Progenitor cell of endocrine pancreas (in vitro differentiated cells): ENCODE measurements at regions not wholly inside any gene's neighbourhood (a gene's known extent, or its start where the extent isn't known, plus 50 kb on each side); places are given as distances from the start of the nearest gene placed in this dataset.

Experiments
- DNase-seq: peaks from one replicate; pipeline ENCODE4 v3.0.0; 2021; ENCODE audit warnings: low spot score; ENCODE audit not compliant: unreplicated experiment
- H3K27ac Mint-ChIP-seq: 2 replicates; pipeline ENCODE4 v1.8.0; 2021; ENCODE audit warnings: mild to moderate bottlenecking, moderate library complexity, mixed read lengths
- H3K27me3 Mint-ChIP-seq: 2 replicates; pipeline ENCODE4 v1.8.0; 2021; ENCODE audit warnings: mixed read lengths
- H3K36me3 Mint-ChIP-seq: 2 replicates; pipeline ENCODE4 v1.8.0; 2022; ENCODE audit warnings: mixed read lengths; ENCODE audit not compliant: insufficient read depth
- H3K4me1 Mint-ChIP-seq: 2 replicates; pipeline ENCODE4 v1.8.0; 2021; ENCODE audit warnings: low read depth, mixed read lengths
- H3K4me3 Mint-ChIP-seq: 2 replicates; pipeline ENCODE4 v1.8.0; 2021; ENCODE audit warnings: low read depth, mild to moderate bottlenecking, moderate library complexity, mixed read lengths
- H3K9me3 Mint-ChIP-seq: 2 replicates; pipeline ENCODE4 v1.8.0; 2021; ENCODE audit warnings: low read depth, mixed read lengths
- TF ChIP-seq, protein P1 (sequence below): fragments of 200-600 bp; sonication (generic); IDR thresholded peaks from one replicate; pipeline ENCODE4 v1.5.0; 2021; ENCODE audit warnings: antibody characterized with exemption, mild to moderate bottlenecking; ENCODE audit not compliant: unreplicated experiment

DNA sequence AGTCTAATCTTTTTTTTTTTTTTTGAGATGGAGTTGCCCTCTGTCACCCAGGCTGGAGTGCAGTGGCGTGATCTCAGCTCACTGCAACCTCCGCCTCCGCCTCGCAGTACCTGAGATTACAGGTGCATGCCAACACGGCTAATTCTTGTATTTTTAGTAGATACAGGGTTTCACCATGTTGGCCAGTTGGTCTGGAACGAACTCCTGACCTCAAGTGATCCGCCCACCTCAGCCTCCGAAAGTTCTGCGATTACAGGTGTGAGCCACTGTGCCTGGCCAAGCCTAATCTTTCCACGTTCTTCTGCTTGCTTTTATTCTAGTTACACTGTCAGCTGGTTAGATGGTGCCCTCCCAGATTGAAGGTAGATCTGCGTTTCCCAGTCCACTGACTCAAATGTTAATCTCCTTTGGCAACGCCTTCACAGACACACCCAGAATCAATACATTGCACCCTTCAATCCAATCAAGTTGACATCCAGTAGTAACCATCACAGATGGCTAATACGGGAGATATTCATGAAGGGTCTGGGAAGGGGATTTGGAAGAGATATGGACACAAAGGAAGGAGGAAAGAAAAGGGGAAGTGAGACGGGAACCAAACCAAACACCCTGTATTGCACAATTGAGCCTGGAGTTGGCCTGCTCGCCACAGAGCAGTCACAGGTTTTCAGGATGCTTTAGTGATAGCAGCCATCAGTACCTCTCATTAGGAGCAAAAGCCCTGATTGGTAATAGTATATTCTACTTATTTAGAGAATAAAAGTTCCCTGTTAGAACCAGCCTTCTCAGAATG is 229.8 kb downstream of the PIK3C3 start:
- no peak overlapping the region for H3K27ac Mint-ChIP-seq
- H3K36me3 Mint-ChIP-seq: peaks cover 18% of the 10 kb centered on the region
- no peak overlapping the region for H3K4me3 Mint-ChIP-seq
- peaks cover 16% of the 10 kb centered on the region for H3K9me3 Mint-ChIP-seq
- no peaks in the 10 kb centered on the region for H3K27me3 Mint-ChIP-seq
- DNase-seq: no peak
- TF ChIP-seq, protein P1, sequence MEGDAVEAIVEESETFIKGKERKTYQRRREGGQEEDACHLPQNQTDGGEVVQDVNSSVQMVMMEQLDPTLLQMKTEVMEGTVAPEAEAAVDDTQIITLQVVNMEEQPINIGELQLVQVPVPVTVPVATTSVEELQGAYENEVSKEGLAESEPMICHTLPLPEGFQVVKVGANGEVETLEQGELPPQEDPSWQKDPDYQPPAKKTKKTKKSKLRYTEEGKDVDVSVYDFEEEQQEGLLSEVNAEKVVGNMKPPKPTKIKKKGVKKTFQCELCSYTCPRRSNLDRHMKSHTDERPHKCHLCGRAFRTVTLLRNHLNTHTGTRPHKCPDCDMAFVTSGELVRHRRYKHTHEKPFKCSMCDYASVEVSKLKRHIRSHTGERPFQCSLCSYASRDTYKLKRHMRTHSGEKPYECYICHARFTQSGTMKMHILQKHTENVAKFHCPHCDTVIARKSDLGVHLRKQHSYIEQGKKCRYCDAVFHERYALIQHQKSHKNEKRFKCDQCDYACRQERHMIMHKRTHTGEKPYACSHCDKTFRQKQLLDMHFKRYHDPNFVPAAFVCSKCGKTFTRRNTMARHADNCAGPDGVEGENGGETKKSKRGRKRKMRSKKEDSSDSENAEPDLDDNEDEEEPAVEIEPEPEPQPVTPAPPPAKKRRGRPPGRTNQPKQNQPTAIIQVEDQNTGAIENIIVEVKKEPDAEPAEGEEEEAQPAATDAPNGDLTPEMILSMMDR: no peak
- no peaks in the 10 kb centered on the region for H3K4me1 Mint-ChIP-seq

DNA sequence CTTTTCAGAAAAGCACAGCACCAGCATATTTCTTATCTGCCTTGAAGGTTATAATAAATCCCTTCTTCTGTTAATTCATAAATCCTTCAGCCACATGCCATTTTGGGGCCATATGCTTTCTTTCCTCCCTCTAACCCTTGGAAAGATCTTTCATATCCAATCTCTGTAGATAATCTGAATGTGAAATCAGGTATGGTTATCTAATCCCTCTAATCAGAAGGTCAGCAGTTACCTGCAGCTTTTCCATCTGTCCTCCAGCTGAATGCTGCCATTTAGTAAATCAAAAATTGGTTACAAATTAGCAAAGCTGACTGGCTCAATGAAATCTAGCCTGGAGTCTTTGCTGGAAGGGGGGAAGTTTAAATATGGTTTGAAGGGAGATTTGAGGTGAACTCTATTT is 230.5 kb downstream of the PIK3C3 start:
- no peak for DNase-seq

DNA sequence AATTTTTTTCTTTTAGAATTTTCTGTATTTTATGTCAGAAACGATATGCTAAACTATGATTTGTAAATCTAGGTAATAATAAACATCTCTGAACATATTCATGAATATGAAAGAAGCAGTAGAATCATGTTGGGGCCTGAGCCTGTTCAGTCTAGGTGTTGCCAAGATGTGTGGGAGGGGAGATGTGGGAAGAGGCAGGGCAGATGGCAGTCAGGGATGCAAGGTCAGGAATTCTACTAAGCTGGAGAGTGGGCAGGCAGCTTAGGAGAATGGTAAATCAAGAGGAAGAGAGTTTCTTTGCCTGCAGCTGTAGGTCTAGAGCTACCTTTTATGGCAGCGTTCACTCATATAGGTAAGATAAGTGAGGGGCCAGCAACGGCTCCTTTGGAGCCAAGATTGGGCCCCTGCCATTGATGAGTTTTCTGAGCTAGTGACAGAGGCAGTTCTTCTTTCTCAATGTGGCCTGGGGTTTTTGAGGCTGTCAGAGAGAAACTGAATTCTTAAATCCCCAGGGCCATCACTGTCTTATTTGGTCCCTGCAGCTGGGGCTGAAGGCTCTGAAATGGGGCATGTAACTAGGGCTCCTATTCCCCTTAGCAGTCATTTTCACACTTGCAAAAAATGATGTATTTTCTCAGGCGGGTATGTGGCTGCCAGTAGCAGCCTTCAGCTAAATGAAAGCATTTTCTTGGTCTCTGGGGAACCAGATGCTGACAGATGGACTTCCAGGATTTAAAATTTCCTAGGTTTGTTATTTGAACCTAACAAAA is 232.8 kb downstream of the PIK3C3 start:
- Mint-ChIP-seq H3K9me3 (peaks cover 21% of the 10 kb centered on the region), H3K27ac (no peak overlapping the region), H3K4me3 (no peak overlapping the region), H3K4me1 (peaks cover 6% of the 10 kb centered on the region), H3K27me3 (no peaks in the 10 kb centered on the region), H3K36me3 (peaks cover 23% of the 10 kb centered on the region)
- DNase-seq: no peak
- TF ChIP-seq, protein P1: no peak

More for the DNA sequence above, 230.5 kb downstream of the PIK3C3 start:
- H3K27me3 Mint-ChIP-seq: no peaks in the 10 kb centered on the region
- TF ChIP-seq, protein P1: no peak
- H3K9me3 Mint-ChIP-seq: peaks cover 19% of the 10 kb centered on the region
- no peak overlapping the region for H3K27ac Mint-ChIP-seq
- no peak overlapping the region for H3K4me3 Mint-ChIP-seq
- H3K36me3 Mint-ChIP-seq: peaks cover 20% of the 10 kb centered on the region
- H3K4me1 Mint-ChIP-seq: no peaks in the 10 kb centered on the region

DNA sequence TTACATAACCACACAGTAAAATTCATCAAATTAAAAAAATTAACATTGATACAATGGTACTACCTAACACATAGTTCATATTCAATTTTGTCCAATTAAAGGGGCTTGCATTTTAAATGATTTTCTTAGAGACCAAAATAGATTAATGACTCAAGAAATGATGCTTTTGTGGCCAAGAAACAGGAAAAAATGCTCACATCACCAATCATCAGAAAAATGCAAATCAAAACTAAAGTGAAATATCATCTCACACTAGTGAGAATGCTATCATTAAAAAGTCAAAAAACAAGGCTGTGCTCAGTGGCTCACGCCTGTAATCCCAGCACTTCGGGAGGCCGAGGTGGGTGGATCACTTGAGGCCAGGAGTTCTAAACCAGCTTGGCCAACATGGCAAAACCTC is 235.6 kb downstream of the PIK3C3 start:
- no peak overlapping the region for H3K27ac Mint-ChIP-seq
- H3K4me1 Mint-ChIP-seq: peaks cover 10% of the 10 kb centered on the region
- TF ChIP-seq, protein P1: no peak
- peaks cover 15% of the 10 kb centered on the region for H3K9me3 Mint-ChIP-seq
- H3K27me3 Mint-ChIP-seq: no peaks in the 10 kb centered on the region
- peaks cover 18% of the 10 kb centered on the region for H3K36me3 Mint-ChIP-seq
- H3K4me3 Mint-ChIP-seq: no peak overlapping the region
- DNase-seq: no peak
